SK-N-SH treated with all-trans-retinoic acid at 6 μM for 48 hours (cell line): ENCODE measurements at regions not wholly inside any gene's neighbourhood (a gene's known extent, or its start where the extent isn't known, plus 50 kb on each side); places are given as distances from the start of the nearest gene placed in this dataset.

Source experiments
- BACH2 ChIP-seq: fragments of 250-450 bp; sonication (Bioruptor Pico); IDR thresholded peaks from 2 replicates; pipeline ENCODE4 v1.9.0; 2021; ENCODE audit warnings: mild to moderate bottlenecking, borderline replicate concordance
- TCF4 ChIP-seq: fragments of 250-450 bp; sonication (Bioruptor Pico); IDR thresholded peaks from 2 replicates; pipeline ENCODE4 v1.8.0; 2021; ENCODE audit warnings: mild to moderate bottlenecking, moderate library complexity, borderline replicate concordance
- TOX ChIP-seq: fragments of 250-450 bp; sonication (Bioruptor Pico); IDR thresholded peaks from 2 replicates; pipeline ENCODE4 v1.8.0; 2021; ENCODE audit warnings: mild to moderate bottlenecking, moderate library complexity, borderline replicate concordance
- ZC3H10 ChIP-seq: fragments of 250-450 bp; sonication (Bioruptor Pico); IDR thresholded peaks from 2 replicates; pipeline ENCODE4 v1.5.1; 2021; ENCODE audit warnings: mild to moderate bottlenecking, moderate library complexity
- ZFP3 ChIP-seq: fragments of 250-450 bp; sonication (Bioruptor Pico); IDR thresholded peaks from 2 replicates; pipeline ENCODE4 v1.5.0; 2020; ENCODE audit warnings: mild to moderate bottlenecking, moderate library complexity
- ZFP30 ChIP-seq: fragments of 450-650 bp; formaldehyde crosslinking; IDR thresholded peaks from 2 replicates; pipeline ENCODE4 v1.5.0; 2022; ENCODE audit warnings: mild to moderate bottlenecking, moderate library complexity
- ZNF565 ChIP-seq: fragments of 450-650 bp; formaldehyde crosslinking; conservative IDR thresholded peaks from 2 replicates; pipeline ENCODE4 v1.5.0; 2020; ENCODE audit warnings: low read depth, mild to moderate bottlenecking, moderate library complexity
- ZNF70 ChIP-seq: fragments of 450-650 bp; formaldehyde crosslinking; IDR thresholded peaks from 2 replicates; pipeline ENCODE4 v1.5.0; 2020; ENCODE audit warnings: mild to moderate bottlenecking, moderate library complexity
- ZNF8 ChIP-seq: fragments of 450-650 bp; formaldehyde crosslinking; IDR thresholded peaks from 2 replicates; pipeline ENCODE4 v1.5.0; 2020; ENCODE audit warnings: mild to moderate bottlenecking, moderate library complexity
- TF ChIP-seq, protein P1 (sequence below): fragments of 250-450 bp; sonication (Bioruptor Pico); IDR thresholded peaks from 2 replicates; pipeline ENCODE4 v1.5.1; 2020; ENCODE audit warnings: low read depth, mild to moderate bottlenecking, moderate library complexity
- TF ChIP-seq, protein P2 (sequence below): fragments of 250-450 bp; sonication (Bioruptor Pico); IDR thresholded peaks from 2 replicates; pipeline ENCODE4 v1.8.0; 2020; ENCODE audit warnings: mild to moderate bottlenecking, moderate library complexity, borderline replicate concordance
- TF ChIP-seq, protein P3 (sequence below): fragments of 250-450 bp; sonication (Bioruptor Pico); IDR thresholded peaks from 2 replicates; pipeline ENCODE4 v1.5.1; 2021; ENCODE audit warnings: mild to moderate bottlenecking, moderate library complexity

DNA sequence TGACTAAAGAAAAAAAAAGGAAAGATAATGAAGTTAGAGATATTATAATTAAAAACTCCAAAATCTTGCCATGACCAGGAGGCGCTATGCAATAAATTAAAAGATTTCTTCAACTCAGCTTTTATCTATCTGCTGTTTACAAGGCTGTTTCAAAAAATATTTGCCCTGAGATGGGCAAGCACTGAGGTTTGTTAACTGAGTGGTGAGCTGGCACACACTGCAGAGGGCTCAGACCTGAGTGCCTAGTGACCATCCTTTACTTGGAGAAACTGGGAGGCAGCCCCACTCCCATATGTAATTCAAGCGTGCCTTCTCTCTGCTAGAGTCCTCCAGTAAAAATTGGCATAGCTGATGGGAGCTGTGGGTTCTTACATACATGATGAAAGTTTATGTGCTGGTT is 198.7 kb upstream of the TBC1D5 start:
- TF ChIP-seq, protein P1, sequence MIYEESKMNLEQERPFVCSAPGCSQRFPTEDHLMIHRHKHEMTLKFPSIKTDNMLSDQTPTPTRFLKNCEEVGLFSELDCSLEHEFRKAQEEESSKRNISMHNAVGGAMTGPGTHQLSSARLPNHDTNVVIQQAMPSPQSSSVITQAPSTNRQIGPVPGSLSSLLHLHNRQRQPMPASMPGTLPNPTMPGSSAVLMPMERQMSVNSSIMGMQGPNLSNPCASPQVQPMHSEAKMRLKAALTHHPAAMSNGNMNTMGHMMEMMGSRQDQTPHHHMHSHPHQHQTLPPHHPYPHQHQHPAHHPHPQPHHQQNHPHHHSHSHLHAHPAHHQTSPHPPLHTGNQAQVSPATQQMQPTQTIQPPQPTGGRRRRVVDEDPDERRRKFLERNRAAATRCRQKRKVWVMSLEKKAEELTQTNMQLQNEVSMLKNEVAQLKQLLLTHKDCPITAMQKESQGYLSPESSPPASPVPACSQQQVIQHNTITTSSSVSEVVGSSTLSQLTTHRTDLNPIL (CRISPR knock-in tag), result no peak
- TF ChIP-seq, protein P2, sequence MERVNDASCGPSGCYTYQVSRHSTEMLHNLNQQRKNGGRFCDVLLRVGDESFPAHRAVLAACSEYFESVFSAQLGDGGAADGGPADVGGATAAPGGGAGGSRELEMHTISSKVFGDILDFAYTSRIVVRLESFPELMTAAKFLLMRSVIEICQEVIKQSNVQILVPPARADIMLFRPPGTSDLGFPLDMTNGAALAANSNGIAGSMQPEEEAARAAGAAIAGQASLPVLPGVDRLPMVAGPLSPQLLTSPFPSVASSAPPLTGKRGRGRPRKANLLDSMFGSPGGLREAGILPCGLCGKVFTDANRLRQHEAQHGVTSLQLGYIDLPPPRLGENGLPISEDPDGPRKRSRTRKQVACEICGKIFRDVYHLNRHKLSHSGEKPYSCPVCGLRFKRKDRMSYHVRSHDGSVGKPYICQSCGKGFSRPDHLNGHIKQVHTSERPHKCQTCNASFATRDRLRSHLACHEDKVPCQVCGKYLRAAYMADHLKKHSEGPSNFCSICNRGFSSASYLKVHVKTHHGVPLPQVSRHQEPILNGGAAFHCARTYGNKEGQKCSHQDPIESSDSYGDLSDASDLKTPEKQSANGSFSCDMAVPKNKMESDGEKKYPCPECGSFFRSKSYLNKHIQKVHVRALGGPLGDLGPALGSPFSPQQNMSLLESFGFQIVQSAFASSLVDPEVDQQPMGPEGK, result no peak
- TF ChIP-seq BACH2 (CRISPR knock-in tag), result no peak
- no peak for TF ChIP-seq ZFP3 (CRISPR knock-in tag)
- TF ChIP-seq TCF4, result no peak
- TF ChIP-seq ZNF70 (CRISPR knock-in tag), result no peak
- TF ChIP-seq ZNF565, result no peak
- no peak for TF ChIP-seq ZC3H10
- TF ChIP-seq, protein P3, sequence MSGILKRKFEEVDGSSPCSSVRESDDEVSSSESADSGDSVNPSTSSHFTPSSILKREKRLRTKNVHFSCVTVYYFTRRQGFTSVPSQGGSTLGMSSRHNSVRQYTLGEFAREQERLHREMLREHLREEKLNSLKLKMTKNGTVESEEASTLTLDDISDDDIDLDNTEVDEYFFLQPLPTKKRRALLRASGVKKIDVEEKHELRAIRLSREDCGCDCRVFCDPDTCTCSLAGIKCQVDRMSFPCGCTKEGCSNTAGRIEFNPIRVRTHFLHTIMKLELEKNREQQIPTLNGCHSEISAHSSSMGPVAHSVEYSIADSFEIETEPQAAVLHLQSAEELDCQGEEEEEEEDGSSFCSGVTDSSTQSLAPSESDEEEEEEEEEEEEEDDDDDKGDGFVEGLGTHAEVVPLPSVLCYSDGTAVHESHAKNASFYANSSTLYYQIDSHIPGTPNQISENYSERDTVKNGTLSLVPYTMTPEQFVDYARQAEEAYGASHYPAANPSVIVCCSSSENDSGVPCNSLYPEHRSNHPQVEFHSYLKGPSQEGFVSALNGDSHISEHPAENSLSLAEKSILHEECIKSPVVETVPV (CRISPR knock-in tag), result no peak
- no peak for TF ChIP-seq ZNF8 (CRISPR knock-in tag)
- no peak for TF ChIP-seq TOX
- no peak for TF ChIP-seq ZFP30 (CRISPR knock-in tag)
